ENCODE measurements at regions not wholly inside any gene's neighbourhood (a gene's known extent, or its start where the extent isn't known, plus 50 kb on each side); places are given as distances from the start of the nearest gene placed in this dataset.
"Not testable (repeated sequence)": the region's sequence is repeated elsewhere in the genome, so short reads cannot be mapped to it uniquely, and the experiment has no call there.

DNA sequence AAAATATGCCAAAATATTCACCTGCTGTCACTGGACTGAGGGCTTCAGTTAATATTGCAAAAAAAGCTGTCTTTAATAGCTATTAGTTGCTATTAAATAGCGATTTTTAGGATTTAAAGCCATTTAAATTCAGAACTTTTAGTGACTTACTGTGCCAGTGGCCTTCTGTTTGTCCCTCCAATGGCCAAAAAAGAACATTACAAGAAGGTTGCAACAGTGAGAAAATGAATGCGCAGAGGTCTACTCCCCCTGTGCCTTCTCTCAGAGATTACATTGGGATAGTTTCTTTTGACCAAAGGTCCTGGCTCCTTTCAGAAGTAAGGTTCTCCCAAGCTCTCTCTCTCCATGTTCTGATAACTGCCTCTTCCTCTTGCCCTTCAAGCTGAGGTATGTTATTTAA is 930.3 kb upstream of the ARRDC3 start:
- 87% methylated on average over 2 of the region's 2 CpGs for WGBS (ENCODE audit: insufficient coverage)
- peaks cover 11 to 13% of the 10 kb centered on the region in 2 donors for H3K9me3 Mint-ChIP-seq
- TF ChIP-seq, protein P1, sequence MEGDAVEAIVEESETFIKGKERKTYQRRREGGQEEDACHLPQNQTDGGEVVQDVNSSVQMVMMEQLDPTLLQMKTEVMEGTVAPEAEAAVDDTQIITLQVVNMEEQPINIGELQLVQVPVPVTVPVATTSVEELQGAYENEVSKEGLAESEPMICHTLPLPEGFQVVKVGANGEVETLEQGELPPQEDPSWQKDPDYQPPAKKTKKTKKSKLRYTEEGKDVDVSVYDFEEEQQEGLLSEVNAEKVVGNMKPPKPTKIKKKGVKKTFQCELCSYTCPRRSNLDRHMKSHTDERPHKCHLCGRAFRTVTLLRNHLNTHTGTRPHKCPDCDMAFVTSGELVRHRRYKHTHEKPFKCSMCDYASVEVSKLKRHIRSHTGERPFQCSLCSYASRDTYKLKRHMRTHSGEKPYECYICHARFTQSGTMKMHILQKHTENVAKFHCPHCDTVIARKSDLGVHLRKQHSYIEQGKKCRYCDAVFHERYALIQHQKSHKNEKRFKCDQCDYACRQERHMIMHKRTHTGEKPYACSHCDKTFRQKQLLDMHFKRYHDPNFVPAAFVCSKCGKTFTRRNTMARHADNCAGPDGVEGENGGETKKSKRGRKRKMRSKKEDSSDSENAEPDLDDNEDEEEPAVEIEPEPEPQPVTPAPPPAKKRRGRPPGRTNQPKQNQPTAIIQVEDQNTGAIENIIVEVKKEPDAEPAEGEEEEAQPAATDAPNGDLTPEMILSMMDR (IDR thresholded peaks at IDR 0.05): no peak

DNA sequence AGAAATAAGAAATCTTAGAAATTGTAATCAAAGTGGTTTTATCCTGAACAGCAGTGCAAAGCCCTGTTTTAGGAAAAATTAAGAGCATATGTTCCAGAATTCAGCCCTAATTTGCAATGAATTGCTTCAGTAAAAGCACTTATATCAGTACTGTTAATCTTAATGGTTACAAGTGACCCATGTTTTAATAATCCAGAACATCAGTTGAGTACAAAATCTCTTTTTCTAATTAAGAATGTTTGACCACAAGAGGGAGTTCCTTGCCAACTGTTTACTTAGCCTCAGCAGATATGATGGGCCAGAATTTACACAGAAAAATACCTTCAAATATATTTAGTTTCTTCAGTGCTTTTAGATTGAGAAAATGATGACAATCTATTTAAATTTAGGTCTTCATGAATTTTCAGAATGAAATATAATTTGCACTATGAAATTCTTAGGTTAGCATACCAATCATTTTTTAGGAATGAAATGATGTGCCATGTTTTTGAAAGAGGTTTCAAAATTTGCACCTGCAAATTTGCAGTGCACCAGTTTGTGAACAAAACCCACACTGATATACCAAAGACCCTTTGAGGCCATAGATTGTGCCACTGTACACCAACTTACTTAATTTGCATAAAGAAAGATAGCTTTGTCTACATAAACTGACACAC is 926.3 kb upstream of the ARRDC3 start:
- no peak for ATAC-seq
- Mint-ChIP-seq H3K9me3 (peaks cover 4 to 8% of the 10 kb centered on the region in 2 donors), H3K4me3 (no peak overlapping the region), H3K36me3 (no peaks in the 10 kb centered on the region), H3K4me1 (no peaks in the 10 kb centered on the region), H3K27ac (no peak overlapping the region), H3K27me3 (ENCODE audit: low read depth in 2 of 2) (no peaks in the 10 kb centered on the region)
- H3K4me3 ChIP-seq (ENCODE audit: low read length): no peak overlapping the region
- TF ChIP-seq, protein P1 (IDR thresholded peaks at IDR 0.05): no peak
- H3K27ac ChIP-seq (ENCODE audit: low read length): no peak overlapping the region
- DNase-seq: no peak
- H3K27me3 ChIP-seq (ENCODE audit: control insufficient read depth, insufficient read depth, low read length): no peaks in the 10 kb centered on the region
- H3K4me1 ChIP-seq (ENCODE audit: control insufficient read depth, insufficient read depth, low read length): no peaks in the 10 kb centered on the region
- no peaks in the 10 kb centered on the region for H3K9me3 ChIP-seq (ENCODE audit: control insufficient read depth, insufficient read depth, low read length)
- intact Hi-C loops (cut with micrococcal nuclease): no loop called here
- no peaks in the 10 kb centered on the region for H3K36me3 ChIP-seq (ENCODE audit: control insufficient read depth, insufficient read depth, low read length)

More for the DNA sequence above, 930.3 kb upstream of the ARRDC3 start:
- Histone ChIP-seq H3K27ac (ENCODE audit: low read length) (no peak overlapping the region), H3K36me3 (ENCODE audit: control insufficient read depth, insufficient read depth, low read length) (no peaks in the 10 kb centered on the region), H3K27me3 (ENCODE audit: control insufficient read depth, insufficient read depth, low read length) (no peaks in the 10 kb centered on the region), H3K4me3 (ENCODE audit: low read length) (no peak overlapping the region), H3K4me1 (ENCODE audit: control insufficient read depth, insufficient read depth, low read length) (no peaks in the 10 kb centered on the region), H3K9me3 (ENCODE audit: control insufficient read depth, insufficient read depth, low read length) (no peaks in the 10 kb centered on the region)
- ATAC-seq (no peak), DNase-seq (no peak)
- Mint-ChIP-seq H3K27ac (no peak overlapping the region), H3K4me1 (no peaks in the 10 kb centered on the region), H3K36me3 (no peaks in the 10 kb centered on the region), H3K27me3 (ENCODE audit: low read depth in 2 of 2) (no peaks in the 10 kb centered on the region), H3K4me3 (no peak overlapping the region)
- intact Hi-C loops (cut with micrococcal nuclease): no loop called here

DNA sequence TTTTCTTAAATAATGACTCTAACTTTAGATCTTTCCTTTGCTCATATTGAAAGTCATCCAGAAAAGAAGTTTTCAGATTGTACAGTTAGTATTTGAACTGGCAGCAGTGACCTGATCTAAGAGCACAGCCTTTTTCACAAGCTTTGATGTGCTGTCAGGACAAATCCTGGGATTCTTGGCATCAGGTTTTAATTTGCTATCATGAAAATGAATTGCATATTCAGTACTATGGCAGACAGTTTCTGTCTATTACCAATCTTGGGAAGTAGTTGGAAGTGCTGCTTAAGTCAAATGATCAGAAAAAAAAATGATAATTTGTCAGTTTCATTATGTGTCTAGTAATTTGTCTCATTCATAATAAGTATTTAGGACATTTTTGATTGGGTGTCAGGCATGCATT is 925.6 kb upstream of the ARRDC3 start:
- Mint-ChIP-seq H3K4me1 (no peaks in the 10 kb centered on the region), H3K4me3 (no peak overlapping the region), H3K27ac (no peak overlapping the region), H3K36me3 (no peaks in the 10 kb centered on the region), H3K27me3 (ENCODE audit: low read depth in 2 of 2) (no peaks in the 10 kb centered on the region), H3K9me3 (peaks cover 3 to 9% of the 10 kb centered on the region in 2 donors)
- H3K36me3 ChIP-seq (ENCODE audit: control insufficient read depth, insufficient read depth, low read length): no peaks in the 10 kb centered on the region
- H3K27ac ChIP-seq (ENCODE audit: low read length): no peak overlapping the region
- intact Hi-C loops (cut with micrococcal nuclease): no loop called here
- TF ChIP-seq, protein P1 (IDR thresholded peaks at IDR 0.05): no peak
- H3K4me3 ChIP-seq (ENCODE audit: low read length): no peak overlapping the region
- DNase-seq: no peak
- H3K4me1 ChIP-seq (ENCODE audit: control insufficient read depth, insufficient read depth, low read length): no peaks in the 10 kb centered on the region
- no peaks in the 10 kb centered on the region for H3K9me3 ChIP-seq (ENCODE audit: control insufficient read depth, insufficient read depth, low read length)
- no peak for ATAC-seq
- H3K27me3 ChIP-seq (ENCODE audit: control insufficient read depth, insufficient read depth, low read length): no peaks in the 10 kb centered on the region

DNA sequence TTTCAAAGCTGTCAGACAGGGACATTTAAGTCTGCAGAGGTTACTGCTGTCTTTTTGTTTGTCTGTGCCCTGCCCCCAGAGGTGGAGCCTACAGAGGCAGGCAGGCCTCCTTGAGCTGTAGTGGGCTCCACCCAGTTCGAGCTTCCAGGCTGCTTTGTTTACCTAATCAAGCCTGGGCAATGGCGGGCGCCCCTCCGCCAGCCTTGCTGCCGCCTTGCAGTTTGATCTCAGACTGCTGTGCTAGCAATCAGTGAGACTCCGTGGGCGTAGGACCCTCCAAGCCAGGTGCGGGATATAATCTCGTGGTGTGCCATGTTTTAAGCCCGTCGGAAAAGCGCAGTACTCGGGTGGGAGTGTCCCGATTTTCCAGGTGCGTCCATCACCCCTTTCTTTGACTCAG is 919.2 kb upstream of the ARRDC3 start:
- WGBS (ENCODE audit: insufficient coverage): 93% methylated on average over 15 of the region's 15 CpGs
- intact Hi-C loops (cut with micrococcal nuclease); H3K36me3 ChIP-seq (ENCODE audit: control insufficient read depth, insufficient read depth, low read length); H3K27me3 ChIP-seq (ENCODE audit: control insufficient read depth, insufficient read depth, low read length); H3K27ac Mint-ChIP-seq; ATAC-seq; H3K27me3 Mint-ChIP-seq (ENCODE audit: low read depth in 2 of 2); H3K4me1 ChIP-seq (ENCODE audit: control insufficient read depth, insufficient read depth, low read length); H3K4me1 Mint-ChIP-seq; H3K4me3 ChIP-seq (ENCODE audit: low read length); H3K36me3 Mint-ChIP-seq; H3K27ac ChIP-seq (ENCODE audit: low read length); DNase-seq; H3K9me3 ChIP-seq (ENCODE audit: control insufficient read depth, insufficient read depth, low read length); H3K4me3 Mint-ChIP-seq: not testable (repeated sequence)
- peaks cover 4 to 13% of the 10 kb centered on the region in 2 donors for H3K9me3 Mint-ChIP-seq
